Liver (tissue), 8 donors: ENCODE measurements at regions not wholly inside any gene's neighbourhood (a gene's known extent, or its start where the extent isn't known, plus 50 kb on each side); places are given as distances from the start of the nearest gene placed in this dataset.

Experiments
- DNase-seq: peaks from one replicate; pipeline ENCODE4 v3.0.0-alpha.2; 2017; ENCODE audit warnings: low spot score
- H3K27ac ChIP-seq, 2 donors: one replicate each; pipeline ENCODE4 v1.7.0; 2013; ENCODE audit warnings: inconsistent platforms in 2 of 2, low read length in 2 of 2, control low read depth in 1 of 2, low read depth in 1 of 2, mild to moderate bottlenecking in 1 of 2
- H3K27me3 ChIP-seq, 4 donors: one replicate each; pipeline versions ENCODE4 v1.6.1 to v1.7.0; 2013; ENCODE audit warnings: low read length in 3 of 4, inconsistent platforms in 1 of 4, mild to moderate bottlenecking in 1 of 4, moderate library complexity in 1 of 4; ENCODE audit not compliant: control insufficient read depth in 4 of 4, insufficient read depth in 4 of 4
- H3K36me3 ChIP-seq, 4 donors: one replicate each; pipeline versions ENCODE4 v1.6.1 to v1.7.0; 2013; ENCODE audit warnings: low read length in 3 of 4, mild to moderate bottlenecking in 3 of 4, low read depth in 1 of 4, moderate library complexity in 1 of 4; ENCODE audit not compliant: control insufficient read depth in 4 of 4, insufficient read depth in 3 of 4
- H3K4me1 ChIP-seq, 4 donors: one replicate each; pipeline versions ENCODE4 v1.6.1 to v1.7.0; 2013; ENCODE audit warnings: low read length in 3 of 4, mild to moderate bottlenecking in 3 of 4, moderate library complexity in 1 of 4; ENCODE audit not compliant: control insufficient read depth in 4 of 4, insufficient read depth in 4 of 4
- H3K4me3 ChIP-seq, 3 donors: one replicate each; pipeline versions ENCODE4 v1.6.1 to v1.7.0; 2013; ENCODE audit warnings: low read length in 3 of 3, control low read depth in 1 of 3, low read depth in 1 of 3, mild to moderate bottlenecking in 1 of 3
- H3K9ac ChIP-seq, 2 donors: one replicate each; pipeline ENCODE4 v1.7.0; 2013; ENCODE audit warnings: low read length in 2 of 2, mild to moderate bottlenecking in 2 of 2, moderate library complexity in 2 of 2, control low read depth in 1 of 2, low read depth in 1 of 2
- H3K9me3 ChIP-seq, 4 donors: one replicate each; pipeline versions ENCODE4 v1.6.1 to v1.7.0; 2013; ENCODE audit warnings: low read length in 3 of 4; ENCODE audit not compliant: control insufficient read depth in 4 of 4
- ATF3 ChIP-seq: IDR thresholded peaks from 2 replicates; pipeline ENCODE4 v1.6.1; 2016; ENCODE audit warnings: antibody characterized with exemption
- CTCF ChIP-seq: fragments of 150-350 bp; IDR thresholded peaks from 2 replicates; pipeline ENCODE4 v1.5.1; 2017; ENCODE audit warnings: improper control_type of control experiment, low read depth, low read length; ENCODE audit not compliant: missing input control
- EGR1 ChIP-seq, 2 donors: IDR thresholded peaks; 2 replicates each; pipeline ENCODE4 v1.6.1; 2016 to 2018; ENCODE audit warnings: antibody characterized with exemption in 2 of 2, low read depth in 2 of 2
- FOXA1 ChIP-seq: IDR thresholded peaks from 2 replicates; pipeline ENCODE4 v1.6.1; 2016; ENCODE audit warnings: antibody characterized with exemption
- FOXA2 ChIP-seq: IDR thresholded peaks from 2 replicates; pipeline ENCODE4 v1.6.1; 2016; ENCODE audit warnings: antibody characterized with exemption
- GABPA ChIP-seq, 2 donors: IDR thresholded peaks in 1 of 2; conservative IDR thresholded peaks in 1 of 2; 2 replicates each; pipeline ENCODE4 v1.6.1; 2016; ENCODE audit warnings: antibody characterized with exemption in 2 of 2, mild to moderate bottlenecking in 1 of 2, moderate library complexity in 1 of 2
- HNF4A ChIP-seq, 2 donors: conservative IDR thresholded peaks; 2 replicates each; pipeline ENCODE4 v1.6.1; 2016; ENCODE audit warnings: antibody characterized with exemption in 2 of 2, mild to moderate bottlenecking in 2 of 2
- HNF4G ChIP-seq: IDR thresholded peaks from 2 replicates; pipeline ENCODE4 v1.6.1; 2016; ENCODE audit warnings: antibody characterized with exemption
- JUND ChIP-seq, 2 donors: IDR thresholded peaks; 2 replicates each; pipeline ENCODE4 v1.6.1; 2016; ENCODE audit warnings: antibody characterized with exemption in 2 of 2
- MAX ChIP-seq: IDR thresholded peaks from 2 replicates; pipeline ENCODE4 v1.6.1; 2016; ENCODE audit warnings: antibody characterized with exemption
- NR2F2 ChIP-seq: IDR thresholded peaks from 2 replicates; pipeline ENCODE4 v1.6.1; 2016; ENCODE audit warnings: antibody characterized with exemption
- RAD21 ChIP-seq, 2 donors: IDR thresholded peaks; 2 replicates each; pipeline ENCODE4 v1.6.1; 2016; ENCODE audit warnings: antibody characterized with exemption in 2 of 2, mild to moderate bottlenecking in 2 of 2
- REST ChIP-seq: IDR thresholded peaks from 2 replicates; pipeline ENCODE4 v1.6.1; 2016; ENCODE audit warnings: antibody characterized with exemption, mild to moderate bottlenecking
- RXRA ChIP-seq, 2 donors: IDR thresholded peaks; 2 replicates each; pipeline ENCODE4 v1.6.1; 2017 to 2018; ENCODE audit warnings: antibody characterized with exemption in 2 of 2, mild to moderate bottlenecking in 1 of 2
- SP1 ChIP-seq: IDR thresholded peaks from 2 replicates; pipeline ENCODE4 v1.6.1; 2018; ENCODE audit warnings: antibody characterized with exemption, mild to moderate bottlenecking
- TAF1 ChIP-seq: conservative IDR thresholded peaks from 2 replicates; pipeline ENCODE4 v1.6.1; 2016; ENCODE audit warnings: antibody characterized with exemption, mild to moderate bottlenecking
- YY1 ChIP-seq: IDR thresholded peaks from 2 replicates; pipeline ENCODE4 v1.6.1; 2016; ENCODE audit warnings: antibody characterized with exemption, mild to moderate bottlenecking
- ZBTB33 ChIP-seq: IDR thresholded peaks from 2 replicates; pipeline ENCODE4 v1.6.1; 2016; ENCODE audit warnings: antibody characterized with exemption
- WGBS: extraction: QIAGEN DNeasy Blood & Tissue Kit; methylation state at CpG from one replicate; pipeline ENCODE4 v1.1.7; 2013; 5-methylcytosine and 5-hydroxymethylcytosine counted together
- donor health status: healthy.
- donor health status: healthy.
- donor health status: healthy.
- donor health status: healthy.
- donor health status: healthy.

- WGBS: 73% methylated on average over 1 of the region's 1 CpG
- no peaks in the 10 kb centered on the region for H3K4me1 ChIP-seq
- H3K36me3 ChIP-seq: no peaks in the 10 kb centered on the region
- H3K9ac ChIP-seq: no peak overlapping the region
- H3K27me3 ChIP-seq: no peaks in the 10 kb centered on the region
- TF ChIP-seq FOXA1 (no peak), ZBTB33 (no peak), TAF1 (no peak), FOXA2 (no peak), REST (no peak), HNF4A (conservative IDR thresholded peaks at IDR 0.05) (no peak), JUND (IDR thresholded peaks at IDR 0.05) (no peak), GABPA (IDR thresholded peaks at IDR 0.05 in 1 of 2, conservative IDR thresholded peaks at IDR 0.05 in 1 of 2) (no peak), CTCF (no peak), NR2F2 (no peak), ATF3 (no peak), RXRA (IDR thresholded peaks at IDR 0.05) (no peak), SP1 (no peak), HNF4G (no peak), RAD21 (IDR thresholded peaks at IDR 0.05) (no peak), MAX (no peak), YY1 (no peak), EGR1 (IDR thresholded peaks at IDR 0.05; ENCODE audit: low read depth in 2 of 2) (no peak)
- peaks cover 0 to 2% (median under 1%) of the 10 kb centered on the region in 4 donors for H3K9me3 ChIP-seq
- DNase-seq: no peak
- no peak overlapping the region for H3K4me3 ChIP-seq
- H3K27ac ChIP-seq: no peak overlapping the region
Measured at GRCh38 chr2:204436230-204436629, 109.0 kb upstream of the PARD3B start.
